ENCODE measurements at regions not wholly inside any gene's neighbourhood (a gene's known extent, or its start where the extent isn't known, plus 50 kb on each side); places are given as distances from the start of the nearest gene placed in this dataset.

DNA sequence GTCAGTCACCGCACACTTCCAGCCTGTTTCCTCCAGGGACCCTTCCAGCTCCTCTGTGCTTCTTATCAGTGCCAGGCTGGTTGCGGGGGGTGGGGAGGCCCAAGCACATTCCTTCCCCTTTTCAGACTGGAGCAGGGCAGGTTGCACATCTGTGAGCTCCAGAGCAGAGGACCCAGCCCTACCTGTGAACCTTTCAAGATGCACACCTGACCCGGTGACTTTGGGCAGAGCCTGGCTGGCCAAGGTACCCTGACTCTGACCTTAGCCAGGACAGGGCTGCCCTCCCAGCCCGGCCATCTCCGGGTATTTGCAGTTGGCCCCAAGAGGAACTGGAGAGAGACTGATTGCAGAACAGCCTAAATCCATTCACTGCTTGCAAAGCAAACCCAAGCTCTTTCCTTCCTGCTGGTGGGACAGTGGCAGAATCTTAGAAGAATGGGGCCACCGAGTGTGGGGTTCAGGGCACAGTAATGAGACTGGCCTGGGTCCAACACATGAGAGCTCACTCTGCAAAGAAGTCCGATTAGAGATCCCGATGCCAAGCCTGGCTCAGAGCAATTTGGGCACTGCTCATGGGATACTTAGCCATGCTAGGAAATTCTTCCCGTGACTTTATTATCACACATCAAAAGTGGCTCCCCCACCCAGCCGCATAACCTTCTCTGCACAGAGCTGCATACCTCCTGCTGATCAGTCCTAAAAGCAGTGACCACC lies 64.7 kb upstream of the CCND1 start (continued):
- TF ChIP-seq, protein P1, sequence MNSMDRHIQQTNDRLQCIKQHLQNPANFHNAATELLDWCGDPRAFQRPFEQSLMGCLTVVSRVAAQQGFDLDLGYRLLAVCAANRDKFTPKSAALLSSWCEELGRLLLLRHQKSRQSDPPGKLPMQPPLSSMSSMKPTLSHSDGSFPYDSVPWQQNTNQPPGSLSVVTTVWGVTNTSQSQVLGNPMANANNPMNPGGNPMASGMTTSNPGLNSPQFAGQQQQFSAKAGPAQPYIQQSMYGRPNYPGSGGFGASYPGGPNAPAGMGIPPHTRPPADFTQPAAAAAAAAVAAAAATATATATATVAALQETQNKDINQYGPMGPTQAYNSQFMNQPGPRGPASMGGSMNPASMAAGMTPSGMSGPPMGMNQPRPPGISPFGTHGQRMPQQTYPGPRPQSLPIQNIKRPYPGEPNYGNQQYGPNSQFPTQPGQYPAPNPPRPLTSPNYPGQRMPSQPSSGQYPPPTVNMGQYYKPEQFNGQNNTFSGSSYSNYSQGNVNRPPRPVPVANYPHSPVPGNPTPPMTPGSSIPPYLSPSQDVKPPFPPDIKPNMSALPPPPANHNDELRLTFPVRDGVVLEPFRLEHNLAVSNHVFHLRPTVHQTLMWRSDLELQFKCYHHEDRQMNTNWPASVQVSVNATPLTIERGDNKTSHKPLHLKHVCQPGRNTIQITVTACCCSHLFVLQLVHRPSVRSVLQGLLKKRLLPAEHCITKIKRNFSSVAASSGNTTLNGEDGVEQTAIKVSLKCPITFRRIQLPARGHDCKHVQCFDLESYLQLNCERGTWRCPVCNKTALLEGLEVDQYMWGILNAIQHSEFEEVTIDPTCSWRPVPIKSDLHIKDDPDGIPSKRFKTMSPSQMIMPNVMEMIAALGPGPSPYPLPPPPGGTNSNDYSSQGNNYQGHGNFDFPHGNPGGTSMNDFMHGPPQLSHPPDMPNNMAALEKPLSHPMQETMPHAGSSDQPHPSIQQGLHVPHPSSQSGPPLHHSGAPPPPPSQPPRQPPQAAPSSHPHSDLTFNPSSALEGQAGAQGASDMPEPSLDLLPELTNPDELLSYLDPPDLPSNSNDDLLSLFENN (IDR thresholded peaks at IDR 0.05; ENCODE audit: low read depth in 2 of 2, low read length in 2 of 2), result no peak
- TF ChIP-seq FOXJ3 (CRISPR knock-in tag; IDR thresholded peaks at IDR 0.05), result no peak
- TF ChIP-seq SPI1 (IDR thresholded peaks at IDR 0.05; ENCODE audit: borderline replicate concordance, low read depth, low read length), result peak; percentile 10; the same call in 1 of the 2 replicates
- TF ChIP-seq ILF3 (IDR thresholded peaks at IDR 0.05; ENCODE audit: borderline replicate concordance), result no peak
- no peak for TF ChIP-seq SAFB2 (IDR thresholded peaks at IDR 0.05; ENCODE audit: borderline replicate concordance, low read depth, low read length, severe bottlenecking)
- no peak for TF ChIP-seq ZFP1 (CRISPR knock-in tag; IDR thresholded peaks at IDR 0.05)
- TF ChIP-seq ZNF444 (CRISPR knock-in tag; IDR thresholded peaks at IDR 0.05), result no peak
- TF ChIP-seq TAL1 (IDR thresholded peaks at IDR 0.05), result 0 out of 2 replicates have a peak, but pooled peaks have one; percentile 13
- TF ChIP-seq, protein P2, sequence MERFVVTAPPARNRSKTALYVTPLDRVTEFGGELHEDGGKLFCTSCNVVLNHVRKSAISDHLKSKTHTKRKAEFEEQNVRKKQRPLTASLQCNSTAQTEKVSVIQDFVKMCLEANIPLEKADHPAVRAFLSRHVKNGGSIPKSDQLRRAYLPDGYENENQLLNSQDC (CRISPR knock-in tag; IDR thresholded peaks at IDR 0.05), result no peak
- TF ChIP-seq TRIM28 (IDR thresholded peaks at IDR 0.05), result no peak
- TF ChIP-seq, protein P3, sequence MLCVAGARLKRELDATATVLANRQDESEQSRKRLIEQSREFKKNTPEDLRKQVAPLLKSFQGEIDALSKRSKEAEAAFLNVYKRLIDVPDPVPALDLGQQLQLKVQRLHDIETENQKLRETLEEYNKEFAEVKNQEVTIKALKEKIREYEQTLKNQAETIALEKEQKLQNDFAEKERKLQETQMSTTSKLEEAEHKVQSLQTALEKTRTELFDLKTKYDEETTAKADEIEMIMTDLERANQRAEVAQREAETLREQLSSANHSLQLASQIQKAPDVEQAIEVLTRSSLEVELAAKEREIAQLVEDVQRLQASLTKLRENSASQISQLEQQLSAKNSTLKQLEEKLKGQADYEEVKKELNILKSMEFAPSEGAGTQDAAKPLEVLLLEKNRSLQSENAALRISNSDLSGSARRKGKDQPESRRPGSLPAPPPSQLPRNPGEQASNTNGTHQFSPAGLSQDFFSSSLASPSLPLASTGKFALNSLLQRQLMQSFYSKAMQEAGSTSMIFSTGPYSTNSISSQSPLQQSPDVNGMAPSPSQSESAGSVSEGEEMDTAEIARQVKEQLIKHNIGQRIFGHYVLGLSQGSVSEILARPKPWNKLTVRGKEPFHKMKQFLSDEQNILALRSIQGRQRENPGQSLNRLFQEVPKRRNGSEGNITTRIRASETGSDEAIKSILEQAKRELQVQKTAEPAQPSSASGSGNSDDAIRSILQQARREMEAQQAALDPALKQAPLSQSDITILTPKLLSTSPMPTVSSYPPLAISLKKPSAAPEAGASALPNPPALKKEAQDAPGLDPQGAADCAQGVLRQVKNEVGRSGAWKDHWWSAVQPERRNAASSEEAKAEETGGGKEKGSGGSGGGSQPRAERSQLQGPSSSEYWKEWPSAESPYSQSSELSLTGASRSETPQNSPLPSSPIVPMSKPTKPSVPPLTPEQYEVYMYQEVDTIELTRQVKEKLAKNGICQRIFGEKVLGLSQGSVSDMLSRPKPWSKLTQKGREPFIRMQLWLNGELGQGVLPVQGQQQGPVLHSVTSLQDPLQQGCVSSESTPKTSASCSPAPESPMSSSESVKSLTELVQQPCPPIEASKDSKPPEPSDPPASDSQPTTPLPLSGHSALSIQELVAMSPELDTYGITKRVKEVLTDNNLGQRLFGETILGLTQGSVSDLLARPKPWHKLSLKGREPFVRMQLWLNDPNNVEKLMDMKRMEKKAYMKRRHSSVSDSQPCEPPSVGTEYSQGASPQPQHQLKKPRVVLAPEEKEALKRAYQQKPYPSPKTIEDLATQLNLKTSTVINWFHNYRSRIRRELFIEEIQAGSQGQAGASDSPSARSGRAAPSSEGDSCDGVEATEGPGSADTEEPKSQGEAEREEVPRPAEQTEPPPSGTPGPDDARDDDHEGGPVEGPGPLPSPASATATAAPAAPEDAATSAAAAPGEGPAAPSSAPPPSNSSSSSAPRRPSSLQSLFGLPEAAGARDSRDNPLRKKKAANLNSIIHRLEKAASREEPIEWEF (CRISPR knock-in tag; IDR thresholded peaks at IDR 0.05), result no peak
- no peak for TF ChIP-seq FOS (IDR thresholded peaks at IDR 0.05; ENCODE audit: extremely low read depth, insufficient read length)
- no peak for TF ChIP-seq TAF1 (IDR thresholded peaks at IDR 0.05; ENCODE audit: control insufficient read depth, extremely low read depth, insufficient read depth, low read length, severe bottlenecking)
- TF ChIP-seq, protein P4, sequence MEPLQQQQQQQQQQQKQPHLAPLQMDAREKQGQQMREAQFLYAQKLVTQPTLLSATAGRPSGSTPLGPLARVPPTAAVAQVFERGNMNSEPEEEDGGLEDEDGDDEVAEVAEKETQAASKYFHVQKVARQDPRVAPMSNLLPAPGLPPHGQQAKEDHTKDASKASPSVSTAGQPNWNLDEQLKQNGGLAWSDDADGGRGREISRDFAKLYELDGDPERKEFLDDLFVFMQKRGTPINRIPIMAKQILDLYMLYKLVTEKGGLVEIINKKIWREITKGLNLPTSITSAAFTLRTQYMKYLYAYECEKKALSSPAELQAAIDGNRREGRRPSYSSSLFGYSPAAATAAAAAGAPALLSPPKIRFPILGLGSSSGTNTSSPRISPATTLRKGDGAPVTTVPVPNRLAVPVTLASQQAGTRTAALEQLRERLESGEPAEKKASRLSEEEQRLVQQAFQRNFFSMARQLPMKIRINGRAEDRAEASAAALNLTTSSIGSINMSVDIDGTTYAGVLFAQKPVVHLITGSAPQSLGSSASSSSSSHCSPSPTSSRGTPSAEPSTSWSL (CRISPR knock-in tag; IDR thresholded peaks at IDR 0.05; ENCODE audit: borderline replicate concordance), result no peak
- no peak for TF ChIP-seq PHF20 (IDR thresholded peaks at IDR 0.05; ENCODE audit: partially characterized antibody)
- no peak for TF ChIP-seq KAT7 (CRISPR knock-in tag; IDR thresholded peaks at IDR 0.05; ENCODE audit: borderline replicate concordance)
- no peak for TF ChIP-seq PPARD (CRISPR knock-in tag; IDR thresholded peaks at IDR 0.05)
- TF ChIP-seq OTX1 (CRISPR knock-in tag; IDR thresholded peaks at IDR 0.05), result no peak
